ENCODE measurements at regions not wholly inside any gene's neighbourhood (a gene's known extent, or its start where the extent isn't known, plus 50 kb on each side); places are given as distances from the start of the nearest gene placed in this dataset.

GRCh38 chr11:116255321-116255953 is 517.4 kb downstream of the BUD13 start:
- POLR2A ChIA-PET, result no interaction called here

GRCh38 chr11:116250155-116250554 is 522.6 kb downstream of the BUD13 start:
- POLR2A ChIA-PET, result no interaction called here
- CTCF ChIA-PET, result no interaction called here

More at GRCh38 chr11:116255321-116255953, 517.4 kb downstream of the BUD13 start:
- CTCF ChIA-PET, result no interaction called here

- POLR2A ChIA-PET, result no interaction called here
Measured at GRCh38 chr11:116249561-116249960, 523.2 kb downstream of the BUD13 start.

GRCh38 chr11:116244889-116245288 is 527.9 kb downstream of the BUD13 start:
- CTCF ChIA-PET, result no interaction called here
- POLR2A ChIA-PET, result no interaction called here

More at GRCh38 chr11:116249561-116249960, 523.2 kb downstream of the BUD13 start:
- CTCF ChIA-PET, result no interaction called here

GRCh38 chr11:116244439-116244838 is 528.3 kb downstream of the BUD13 start:
- ChIA-PET CTCF (no interaction called here), POLR2A (no interaction called here)

GRCh38 chr11:116243991-116244390 is 528.8 kb downstream of the BUD13 start:
- POLR2A ChIA-PET, result no interaction called here
- CTCF ChIA-PET, result no interaction called here

- CTCF ChIA-PET, result no interaction called here
- POLR2A ChIA-PET, result no interaction called here
Measured at GRCh38 chr11:116242006-116242405, 530.8 kb downstream of the BUD13 start.

GRCh38 chr11:116240710-116241109 is 532.1 kb downstream of the BUD13 start:
- CTCF ChIA-PET, result no interaction called here

GRCh38 chr11:116239247-116239646 is 533.5 kb downstream of the BUD13 start:
- CTCF ChIA-PET, result no interaction called here
- POLR2A ChIA-PET, result no interaction called here

More at GRCh38 chr11:116240710-116241109, 532.1 kb downstream of the BUD13 start:
- POLR2A ChIA-PET, result no interaction called here

- POLR2A ChIA-PET, result no interaction called here
- CTCF ChIA-PET, result no interaction called here
Measured at GRCh38 chr11:116234989-116235568, 537.7 kb downstream of the BUD13 start.

GRCh38 chr11:116233561-116233960 is 539.2 kb downstream of the BUD13 start:
- ChIA-PET POLR2A (no interaction called here), CTCF (no interaction called here)

GRCh38 chr11:116232364-116232828 is 540.4 kb downstream of the BUD13 start:
- ChIA-PET POLR2A (no interaction called here), CTCF (no interaction called here)

GRCh38 chr11:116231543-116231942 is 541.2 kb downstream of the BUD13 start:
- ChIA-PET CTCF (no interaction called here), POLR2A (no interaction called here)

- CTCF ChIA-PET, result no interaction called here
- POLR2A ChIA-PET, result no interaction called here
Measured at GRCh38 chr11:116230438-116230837, 542.3 kb downstream of the BUD13 start.

- ChIA-PET CTCF (interaction anchor here (0.6 to 1.6 kb wide), 4 partner anchors 12 to 64 kb away, joined by 3 to 4 read pairs (median 3); no protein-coding TSS in a partner anchor), POLR2A (no interaction called here)
Measured at GRCh38 chr11:116229236-116229970, 543.4 kb downstream of the BUD13 start.

- ChIA-PET POLR2A (no interaction called here), CTCF (no interaction called here)
Measured at GRCh38 chr11:116226731-116227130, 546.1 kb downstream of the BUD13 start.

GRCh38 chr11:116225784-116226585 is 546.8 kb downstream of the BUD13 start:
- POLR2A ChIA-PET, result no interaction called here
- CTCF ChIA-PET, result no interaction called here

- CTCF ChIA-PET, result no interaction called here
- POLR2A ChIA-PET, result no interaction called here
Measured at GRCh38 chr11:116225236-116225635, 547.6 kb downstream of the BUD13 start.

GRCh38 chr11:116224889-116225200 is 547.9 kb downstream of the BUD13 start:
- POLR2A ChIA-PET, result no interaction called here

GRCh38 chr11:116224154-116224888 is 548.5 kb downstream of the BUD13 start:
- ChIA-PET POLR2A (no interaction called here), CTCF (no interaction called here)

More at GRCh38 chr11:116224889-116225200, 547.9 kb downstream of the BUD13 start:
- CTCF ChIA-PET, result no interaction called here
